Thyroid gland (tissue), 4 donors: ENCODE measurements at regions not wholly inside any gene's neighbourhood (a gene's known extent, or its start where the extent isn't known, plus 50 kb on each side); places are given as distances from the start of the nearest gene placed in this dataset.

Experiments used
- DNase-seq, 2 donors: peaks; one replicate each; pipeline ENCODE4 v3.0.0-alpha.2; 2019
- H3K27ac ChIP-seq, 3 donors: fragments of 200-600 bp; sonication (generic); 1 replicate in 2 of 3; 2 replicates in 1 of 3; pipeline ENCODE4 v1.5.1; 2016 to 2019; ENCODE audit warnings: mild to moderate bottlenecking in 1 of 3, moderate library complexity in 1 of 3
- H3K27me3 ChIP-seq: fragments of 200-600 bp; sonication (generic); one replicate; pipeline ENCODE4 v1.5.1; 2019
- H3K36me3 ChIP-seq, 2 donors: fragments of 200-600 bp; sonication (generic); one replicate each; pipeline ENCODE4 v1.5.1; 2016 to 2019
- H3K4me1 ChIP-seq, 2 donors: fragments of 200-600 bp; sonication (generic); one replicate each; pipeline ENCODE4 v1.5.1; 2017 to 2019
- H3K4me3 ChIP-seq, 3 donors: fragments of 200-600 bp; sonication (generic); replicated peaks in 1 of 3; 1 replicate in 2 of 3; 2 replicates in 1 of 3; pipeline ENCODE4 v1.5.1; 2016; ENCODE audit warnings: mild to moderate bottlenecking in 1 of 3
- H3K9me3 ChIP-seq: fragments of 200-600 bp; sonication (generic); one replicate; pipeline ENCODE4 v1.5.1; 2017
- CTCF ChIP-seq, 6 experiments: fragments of 200-600 bp in 3 of 6; fragments of 450-650 bp in 3 of 6; sonication (generic) in 3 of 6; IDR thresholded peaks; one replicate each; pipeline ENCODE4 v1.5.1; 2016 to 2019; ENCODE audit warnings: antibody characterized with exemption in 6 of 6, mild to moderate bottlenecking in 2 of 6, inconsistent platforms in 1 of 6, moderate library complexity in 1 of 6
- POLR2A ChIP-seq, 2 donors: fragments of 450-650 bp; IDR thresholded peaks; one replicate each; pipeline ENCODE4 v1.6.1; 2017; ENCODE audit warnings: antibody characterized with exemption in 2 of 2, mild to moderate bottlenecking in 2 of 2, moderate library complexity in 1 of 2
- WGBS, 2 donors: methylation state at CpG; one replicate each; pipeline ENCODE4 v1.1.5; 2017; 5-methylcytosine and 5-hydroxymethylcytosine counted together
- intact Hi-C: fragments of 100-400 bp; cut with DNase I; formaldehyde crosslinking; loops from one replicate; pipeline ENCODE4 v1.15.1; 2023

GRCh38 chr5:106876298-106876622 is 794.5 kb downstream of the EFNA5 start:
- H3K9me3 ChIP-seq: no peaks in the 10 kb centered on the region
- TF ChIP-seq CTCF (IDR thresholded peaks at IDR 0.05) (no peak), POLR2A (IDR thresholded peaks at IDR 0.05) (no peak)
- no peaks in the 10 kb centered on the region for H3K36me3 ChIP-seq
- no peak for DNase-seq
- H3K4me1 ChIP-seq: no peaks in the 10 kb centered on the region
- no peak overlapping the region for H3K27ac ChIP-seq
- WGBS, 2 donors: 97 to 100% methylated on average over 6 of the region's 6 CpGs
- no peaks in the 10 kb centered on the region for H3K27me3 ChIP-seq
- intact Hi-C loops: no loop called here
- H3K4me3 ChIP-seq: no peak overlapping the region

GRCh38 chr5:106875591-106876297 is 795.0 kb downstream of the EFNA5 start:
- WGBS, 2 donors: 88 to 89% methylated on average over 21 of the region's 21 CpGs
- Histone ChIP-seq H3K4me1 (no peaks in the 10 kb centered on the region), H3K4me3 (no peak overlapping the region), H3K27me3 (no peaks in the 10 kb centered on the region), H3K9me3 (no peaks in the 10 kb centered on the region), H3K36me3 (no peaks in the 10 kb centered on the region), H3K27ac (no peak overlapping the region)
- peak in 1 of 2 donors; percentile 11 for DNase-seq
- intact Hi-C loops: no loop called here
- no peak for TF ChIP-seq POLR2A (IDR thresholded peaks at IDR 0.05)
- peak in 4 of 6 experiments; percentile 10 to 49 (median 38) for TF ChIP-seq CTCF (IDR thresholded peaks at IDR 0.05)

- no peaks in the 10 kb centered on the region for H3K9me3 ChIP-seq
- no peaks in the 10 kb centered on the region for H3K4me1 ChIP-seq
- intact Hi-C loops: no loop called here
- no peaks in the 10 kb centered on the region for H3K27me3 ChIP-seq
- TF ChIP-seq POLR2A (IDR thresholded peaks at IDR 0.05): no peak
- TF ChIP-seq CTCF (IDR thresholded peaks at IDR 0.05): no peak
- H3K27ac ChIP-seq: no peak overlapping the region
- no peak for DNase-seq
- no peak overlapping the region for H3K4me3 ChIP-seq
- H3K36me3 ChIP-seq: no peaks in the 10 kb centered on the region
- 93 to 100% methylated on average over 7 to 9 of the region's 9 CpGs for WGBS, 2 donors
These were observed 795.8 kb downstream of the EFNA5 start for GRCh38 chr5:106874974-106875373.

GRCh38 chr5:106874531-106874930 is 796.2 kb downstream of the EFNA5 start:
- H3K27me3 ChIP-seq: no peaks in the 10 kb centered on the region
- no peaks in the 10 kb centered on the region for H3K9me3 ChIP-seq
- no peaks in the 10 kb centered on the region for H3K4me1 ChIP-seq
- intact Hi-C loops: no loop called here
- H3K4me3 ChIP-seq: no peak overlapping the region
- H3K27ac ChIP-seq: no peak overlapping the region
- no peak for TF ChIP-seq CTCF (IDR thresholded peaks at IDR 0.05)
- TF ChIP-seq POLR2A (IDR thresholded peaks at IDR 0.05): no peak
- H3K36me3 ChIP-seq: no peaks in the 10 kb centered on the region
- no peak for DNase-seq
- WGBS, 2 donors: 98% methylated on average over 7 of the region's 7 CpGs

GRCh38 chr5:106873568-106873967 is 797.2 kb downstream of the EFNA5 start:
- Histone ChIP-seq H3K27ac (no peak overlapping the region), H3K4me3 (no peak overlapping the region), H3K4me1 (no peaks in the 10 kb centered on the region), H3K9me3 (no peaks in the 10 kb centered on the region), H3K27me3 (no peaks in the 10 kb centered on the region), H3K36me3 (no peaks in the 10 kb centered on the region)
- DNase-seq: peak; percentile 9 to 33
- intact Hi-C loops: no loop called here
- TF ChIP-seq POLR2A (IDR thresholded peaks at IDR 0.05) (no peak), CTCF (IDR thresholded peaks at IDR 0.05) (no peak)
- WGBS, 2 donors: 79 to 91% methylated on average over 12 of the region's 12 CpGs
